GM12878 (cell line): ENCODE measurements at regions not wholly inside any gene's neighbourhood (a gene's known extent, or its start where the extent isn't known, plus 50 kb on each side); places are given as distances from the start of the nearest gene placed in this dataset.

ENCODE experiments used
- ATAC-seq: fragments of 200-7000 bp; cut with Tn5 transposase; 3 replicates; pipeline ENCODE4 v1.9.1; 2020; ENCODE audit warnings: mild to moderate bottlenecking, moderate library complexity
- BruUV-seq: library from RNA; stranded (reverse); fragments of 400-500 nt; replicated peaks from 2 replicates; lab custom pipeline; 2021; lab: Mats Ljungman, UMichigan
- CTCF ChIA-PET: fragments of 300-600 bp; sonication (Branson Sonifier 250); formaldehyde crosslinking; extraction: SDS; loops from one replicate; lab custom pipeline; 2021; ENCODE audit warnings: inconsistent platforms; lab: Yijun Ruan, JAX
- POLR2A ChIA-PET: fragments of 350-600 bp; formaldehyde crosslinking; extraction: SDS; loops from one replicate; lab custom pipeline; 2021; ENCODE audit warnings: inconsistent platforms; lab: Charles Lee
- RAD21 ChIA-PET: fragments of 300-600 bp; sonication (Branson Sonifier 250); formaldehyde crosslinking; loops from one replicate; lab custom pipeline; 2023; ENCODE audit warnings: antibody characterized with exemption; ENCODE audit not compliant: unreplicated experiment; lab: Charles Lee
- SMC1A ChIA-PET: fragments of 300-600 bp; sonication (Branson Sonifier 250); formaldehyde crosslinking; loops from one replicate; lab custom pipeline; 2023; ENCODE audit not compliant: unreplicated experiment, uncharacterized antibody; lab: Charles Lee
- DNase-seq: peaks from one replicate; pipeline ENCODE4 v3.0.0-alpha.2; 2011; ENCODE audit warnings: low read depth, low spot score
- FAIRE-seq: peaks from 3 replicates; lab custom pipeline; 2011; peaks lifted over from hg19 to GRCh38; lab: Jason Lieb, UNC
- H2AFZ ChIP-seq: 2 replicates; pipeline ENCODE4 v1.6.0; 2011; ENCODE audit warnings: low read depth, low read length, control low read depth; ENCODE audit not compliant: control insufficient read depth
- H3K27ac ChIP-seq: 2 replicates; pipeline ENCODE4 v1.5.1; 2011; ENCODE audit warnings: control low read depth; ENCODE audit not compliant: control insufficient read depth, insufficient read depth
- H3K27me3 ChIP-seq, 2 experiments: replicated peaks in 1 of 2; 2 replicates each; pipeline versions ENCODE4 v1.6.0 to v1.6.1; 2011; ENCODE audit warnings: low read length in 1 of 2; ENCODE audit not compliant: control insufficient read depth in 2 of 2, insufficient read depth in 2 of 2
- H3K36me3 ChIP-seq, 2 experiments: 2 replicates each; pipeline ENCODE4 v1.5.1; 2011; ENCODE audit warnings: low read length in 1 of 2; ENCODE audit not compliant: control insufficient read depth in 2 of 2, insufficient read depth in 2 of 2
- H3K4me1 ChIP-seq: 2 replicates; pipeline ENCODE4 v1.6.1; 2011; ENCODE audit warnings: mild to moderate bottlenecking, low read length, moderate library complexity, mixed read lengths; ENCODE audit not compliant: control insufficient read depth, insufficient read depth
- H3K4me2 ChIP-seq: 2 replicates; pipeline ENCODE4 v1.6.0; 2011; ENCODE audit warnings: control low read depth; ENCODE audit not compliant: control insufficient read depth, insufficient read depth
- H3K4me3 ChIP-seq: fragments of 200-600 bp; sonication (generic); 2 replicates; pipeline ENCODE4 v1.5.1; 2016
- H3K79me2 ChIP-seq: 2 replicates; pipeline ENCODE4 v1.6.0; 2011; ENCODE audit warnings: low read length; ENCODE audit not compliant: control insufficient read depth, insufficient read depth
- H3K9ac ChIP-seq: 2 replicates; pipeline ENCODE4 v1.8.0; 2011; ENCODE audit warnings: low read length, control low read depth, mixed read lengths; ENCODE audit not compliant: control insufficient read depth, insufficient read depth
- H3K9me3 ChIP-seq: replicated peaks from 3 replicates; pipeline ENCODE4 v1.5.1; 2011; ENCODE audit warnings: mild to moderate bottlenecking, low read length; ENCODE audit not compliant: control insufficient read depth, insufficient read depth
- H4K20me1 ChIP-seq: 2 replicates; pipeline ENCODE4 v1.6.0; 2011; ENCODE audit not compliant: control insufficient read depth, insufficient read depth
- BRCA1 ChIP-seq: IDR thresholded peaks from 2 replicates; pipeline ENCODE4 v1.6.1; 2011; ENCODE audit warnings: low read depth, low read length, improper control_type of control experiment
- HDAC2 ChIP-seq: fragments of 200-600 bp; sonication (generic); IDR thresholded peaks from 2 replicates; pipeline ENCODE4 v1.6.1; 2017
- NFXL1 ChIP-seq: fragments of 450-650 bp; IDR thresholded peaks from 2 replicates; pipeline ENCODE4 v1.6.1; 2017; ENCODE audit warnings: antibody characterized with exemption, mild to moderate bottlenecking, borderline replicate concordance
- PAX5 ChIP-seq: IDR thresholded peaks from 2 replicates; pipeline ENCODE4 v1.6.1; 2011; ENCODE audit warnings: low read depth, low read length, borderline replicate concordance
- YBX1 ChIP-seq: fragments of 450-650 bp; IDR thresholded peaks from 2 replicates; pipeline ENCODE4 v1.6.1; 2016; ENCODE audit warnings: antibody characterized with exemption
- WGBS: methylation state at CpG from one replicate; pipeline ENCODE4 v1.1.6; 2016; ENCODE audit warnings: low lambda C conversion rate; ENCODE audit not compliant: insufficient replicate concordance, insufficient coverage; ENCODE audit errors: missing lambda C conversion rate; 5-methylcytosine and 5-hydroxymethylcytosine counted together
- in situ Hi-C: fragments of 300-500 bp; cut with MboI; formaldehyde crosslinking; loops from 9 replicates; pipeline ENCODE4 v1.14.3; 2018; ENCODE audit warnings: mixed read lengths
- intact Hi-C: fragments of 100-400 bp; cut with micrococcal nuclease; formaldehyde crosslinking; loops from one replicate; pipeline ENCODE4 v1.14.2; 2022; ENCODE audit not compliant: unreplicated experiment
- TF ChIP-seq, protein P1 (sequence below): fragments of 450-650 bp; IDR thresholded peaks from 2 replicates; pipeline ENCODE4 v1.6.1; 2016; ENCODE audit warnings: mild to moderate bottlenecking
- TF ChIP-seq, protein P2 (sequence below): fragments of 450-650 bp; IDR thresholded peaks from 2 replicates; pipeline ENCODE4 v1.6.1; 2017; ENCODE audit warnings: low read depth, mild to moderate bottlenecking, moderate library complexity
- TF ChIP-seq, protein P3 (sequence below): fragments of 450-650 bp; IDR thresholded peaks from 2 replicates; pipeline ENCODE4 v1.6.1; 2017; ENCODE audit warnings: mild to moderate bottlenecking, low read depth, inconsistent platforms; ENCODE audit not compliant: poor library complexity, severe bottlenecking

DNA sequence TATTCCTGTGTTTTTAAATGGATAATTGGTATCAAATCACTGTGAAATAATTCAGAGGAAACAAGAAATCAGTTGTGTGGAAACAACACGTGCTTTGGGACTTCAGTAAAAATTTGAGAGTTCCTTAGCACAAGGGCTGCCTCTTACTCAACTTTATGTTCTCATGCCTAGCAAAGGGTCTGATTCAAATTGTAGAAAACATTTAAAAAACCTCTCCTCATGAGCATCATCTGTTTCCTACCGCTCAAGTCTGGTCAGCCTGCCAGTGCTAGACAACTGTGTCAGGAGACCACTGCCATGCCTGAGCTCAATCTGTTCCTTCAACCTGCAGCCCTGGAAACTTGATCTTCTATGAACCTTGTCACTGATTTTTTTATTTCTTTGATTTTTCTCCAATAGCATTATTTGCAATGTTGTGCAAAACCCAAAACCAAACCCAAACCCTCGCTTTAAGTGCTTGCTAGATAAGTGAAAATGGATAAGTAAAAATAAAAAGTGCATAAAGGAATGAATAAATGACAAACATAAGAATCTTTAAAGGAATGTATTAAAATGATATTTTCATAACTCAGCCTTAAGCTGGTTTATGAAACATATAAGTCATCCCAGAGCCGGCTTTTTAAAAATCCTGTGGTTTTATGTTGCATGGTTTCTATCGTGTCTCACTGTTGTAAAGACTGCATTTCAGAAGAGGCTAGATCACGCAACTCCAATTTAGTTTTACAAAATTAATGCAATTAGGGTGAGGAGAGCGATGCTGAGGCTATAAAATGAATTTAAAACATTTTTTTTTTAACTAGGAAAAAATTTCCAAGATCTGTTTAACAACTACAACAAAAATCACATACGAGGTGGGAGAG lies 361.2 kb upstream of the PDE3A start:
- CTCF ChIA-PET, result no interaction called here
- WGBS, result 20% methylated on average over 8 of the region's 8 CpGs
- no peak overlapping the region for H3K4me2 ChIP-seq
- DNase-seq, result no peak
- in situ Hi-C loops, result no loop called here
- RAD21 ChIA-PET, result no interaction called here
- SMC1A ChIA-PET, result no interaction called here
- no peak overlapping the region for H3K9ac ChIP-seq
- FAIRE-seq, result no peak
- no TSS peak for BruUV-seq
- no peaks in the 10 kb centered on the region for H3K36me3 ChIP-seq
- TF ChIP-seq, protein P1, sequence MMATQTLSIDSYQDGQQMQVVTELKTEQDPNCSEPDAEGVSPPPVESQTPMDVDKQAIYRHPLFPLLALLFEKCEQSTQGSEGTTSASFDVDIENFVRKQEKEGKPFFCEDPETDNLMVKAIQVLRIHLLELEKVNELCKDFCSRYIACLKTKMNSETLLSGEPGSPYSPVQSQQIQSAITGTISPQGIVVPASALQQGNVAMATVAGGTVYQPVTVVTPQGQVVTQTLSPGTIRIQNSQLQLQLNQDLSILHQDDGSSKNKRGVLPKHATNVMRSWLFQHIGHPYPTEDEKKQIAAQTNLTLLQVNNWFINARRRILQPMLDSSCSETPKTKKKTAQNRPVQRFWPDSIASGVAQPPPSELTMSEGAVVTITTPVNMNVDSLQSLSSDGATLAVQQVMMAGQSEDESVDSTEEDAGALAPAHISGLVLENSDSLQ, result no peak
- TF ChIP-seq, protein P2, sequence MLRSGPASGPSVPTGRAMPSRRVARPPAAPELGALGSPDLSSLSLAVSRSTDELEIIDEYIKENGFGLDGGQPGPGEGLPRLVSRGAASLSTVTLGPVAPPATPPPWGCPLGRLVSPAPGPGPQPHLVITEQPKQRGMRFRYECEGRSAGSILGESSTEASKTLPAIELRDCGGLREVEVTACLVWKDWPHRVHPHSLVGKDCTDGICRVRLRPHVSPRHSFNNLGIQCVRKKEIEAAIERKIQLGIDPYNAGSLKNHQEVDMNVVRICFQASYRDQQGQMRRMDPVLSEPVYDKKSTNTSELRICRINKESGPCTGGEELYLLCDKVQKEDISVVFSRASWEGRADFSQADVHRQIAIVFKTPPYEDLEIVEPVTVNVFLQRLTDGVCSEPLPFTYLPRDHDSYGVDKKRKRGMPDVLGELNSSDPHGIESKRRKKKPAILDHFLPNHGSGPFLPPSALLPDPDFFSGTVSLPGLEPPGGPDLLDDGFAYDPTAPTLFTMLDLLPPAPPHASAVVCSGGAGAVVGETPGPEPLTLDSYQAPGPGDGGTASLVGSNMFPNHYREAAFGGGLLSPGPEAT, result no peak
- TF ChIP-seq YBX1 (no peak), NFXL1 (no peak), BRCA1 (no peak), PAX5 (no peak), HDAC2 (no peak)
- TF ChIP-seq, protein P3, sequence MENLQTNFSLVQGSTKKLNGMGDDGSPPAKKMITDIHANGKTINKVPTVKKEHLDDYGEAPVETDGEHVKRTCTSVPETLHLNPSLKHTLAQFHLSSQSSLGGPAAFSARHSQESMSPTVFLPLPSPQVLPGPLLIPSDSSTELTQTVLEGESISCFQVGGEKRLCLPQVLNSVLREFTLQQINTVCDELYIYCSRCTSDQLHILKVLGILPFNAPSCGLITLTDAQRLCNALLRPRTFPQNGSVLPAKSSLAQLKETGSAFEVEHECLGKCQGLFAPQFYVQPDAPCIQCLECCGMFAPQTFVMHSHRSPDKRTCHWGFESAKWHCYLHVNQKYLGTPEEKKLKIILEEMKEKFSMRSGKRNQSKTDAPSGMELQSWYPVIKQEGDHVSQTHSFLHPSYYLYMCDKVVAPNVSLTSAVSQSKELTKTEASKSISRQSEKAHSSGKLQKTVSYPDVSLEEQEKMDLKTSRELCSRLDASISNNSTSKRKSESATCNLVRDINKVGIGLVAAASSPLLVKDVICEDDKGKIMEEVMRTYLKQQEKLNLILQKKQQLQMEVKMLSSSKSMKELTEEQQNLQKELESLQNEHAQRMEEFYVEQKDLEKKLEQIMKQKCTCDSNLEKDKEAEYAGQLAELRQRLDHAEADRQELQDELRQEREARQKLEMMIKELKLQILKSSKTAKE, result no peak
- POLR2A ChIA-PET, result no interaction called here
- no peaks in the 10 kb centered on the region for H4K20me1 ChIP-seq
- intact Hi-C loops, result no loop called here
- no peaks in the 10 kb centered on the region for H3K4me1 ChIP-seq
- H3K79me2 ChIP-seq, result no peaks in the 10 kb centered on the region
- H3K27ac ChIP-seq, result no peak overlapping the region
- ATAC-seq, result no peak
- no peak overlapping the region for H3K4me3 ChIP-seq
- no peaks in the 10 kb centered on the region for H3K9me3 ChIP-seq
- no peak overlapping the region for H2AFZ ChIP-seq
- H3K27me3 ChIP-seq, result no peaks in the 10 kb centered on the region
